Keratinocyte (primary cell): ENCODE measurements at regions not wholly inside any gene's neighbourhood (a gene's known extent, or its start where the extent isn't known, plus 50 kb on each side); places are given as distances from the start of the nearest gene placed in this dataset.
A peak's percentile ranks its signal among the peaks of the same experiment; 100 is the strongest.

Experiments used
- DNase-seq: peaks from one replicate; pipeline ENCODE4 v3.0.0-alpha.2; 2011; ENCODE audit warnings: low read depth, missing footprints, low spot score
- FAIRE-seq: peaks from 2 replicates; lab custom pipeline; 2011; peaks lifted over from hg19 to GRCh38; lab: Jason Lieb, UNC
- H2AFZ ChIP-seq: 2 replicates; pipeline ENCODE4 v1.6.0; 2012; ENCODE audit warnings: low read length, control low read depth, inconsistent platforms; ENCODE audit not compliant: control insufficient read depth
- H3K27ac ChIP-seq: 2 replicates; pipeline ENCODE4 v1.5.1; 2011; ENCODE audit warnings: low read length; ENCODE audit not compliant: control insufficient read depth, insufficient read depth
- H3K27me3 ChIP-seq: 3 replicates; pipeline ENCODE4 v1.6.0; 2011; ENCODE audit warnings: low read length; ENCODE audit not compliant: control insufficient read depth, insufficient read depth; ENCODE audit errors: extremely low read depth
- H3K36me3 ChIP-seq, 2 experiments: 2 replicates in 1 of 2; 3 replicates in 1 of 2; pipeline ENCODE4 v1.5.1; 2011; ENCODE audit warnings: low read length in 2 of 2, mild to moderate bottlenecking in 1 of 2; ENCODE audit not compliant: control insufficient read depth in 2 of 2, insufficient read depth in 2 of 2; ENCODE audit errors: extremely low read depth in 1 of 2
- H3K4me1 ChIP-seq: 3 replicates; pipeline ENCODE4 v1.5.1; 2011; ENCODE audit warnings: low read length; ENCODE audit not compliant: control insufficient read depth, insufficient read depth; ENCODE audit errors: extremely low read depth
- H3K4me2 ChIP-seq: 3 replicates; pipeline ENCODE4 v1.6.0; 2011; ENCODE audit warnings: low read depth, low read length; ENCODE audit not compliant: control insufficient read depth, insufficient read depth; ENCODE audit errors: extremely low read depth
- H3K4me3 ChIP-seq, 3 experiments: fragments of 200-600 bp in 1 of 3; sonication (generic) in 1 of 3; 2 replicates in 2 of 3; 3 replicates in 1 of 3; pipeline ENCODE4 v1.5.1; 2011 to 2016; ENCODE audit warnings: low read length in 3 of 3, mild to moderate bottlenecking in 3 of 3, control low read depth in 2 of 3, inconsistent platforms in 1 of 3, low read depth in 1 of 3, mixed read lengths in 1 of 3, mixed run types in 1 of 3, moderate library complexity in 1 of 3; ENCODE audit not compliant: control insufficient read depth in 2 of 3, insufficient read depth in 2 of 3; ENCODE audit errors: extremely low read depth in 1 of 3
- H3K79me2 ChIP-seq: 2 replicates; pipeline ENCODE4 v1.6.0; 2012; ENCODE audit warnings: low read length; ENCODE audit not compliant: control insufficient read depth, insufficient read depth
- H3K9ac ChIP-seq: 3 replicates; pipeline ENCODE4 v1.6.0; 2011; ENCODE audit warnings: low read length; ENCODE audit not compliant: control insufficient read depth, insufficient read depth; ENCODE audit errors: extremely low read depth
- H3K9me1 ChIP-seq: 3 replicates; pipeline ENCODE4 v1.6.0; 2011; ENCODE audit warnings: low read length; ENCODE audit not compliant: control insufficient read depth, insufficient read depth; ENCODE audit errors: extremely low read depth
- H3K9me3 ChIP-seq: 2 replicates; pipeline ENCODE4 v1.5.1; 2012; ENCODE audit warnings: low read depth, low read length; ENCODE audit not compliant: control insufficient read depth
- H4K20me1 ChIP-seq: 3 replicates; pipeline ENCODE4 v1.6.0; 2011; ENCODE audit warnings: low read length; ENCODE audit not compliant: control insufficient read depth, insufficient read depth; ENCODE audit errors: extremely low read depth
- CTCF ChIP-seq, 3 experiments: IDR thresholded peaks in 1 of 3; conservative IDR thresholded peaks in 1 of 3; optimal IDR thresholded peaks in 1 of 3; 2 replicates in 2 of 3; 3 replicates in 1 of 3; pipeline versions ENCODE3 to v1.5.1; 2011; ENCODE audit warnings: low read length in 3 of 3, mild to moderate bottlenecking in 3 of 3, moderate library complexity in 2 of 3, control low read depth in 1 of 3, inconsistent platforms in 1 of 3; ENCODE audit not compliant: insufficient read depth in 2 of 3; ENCODE audit errors: extremely low read depth in 1 of 3
- EZH2 ChIP-seq: IDR thresholded peaks from one replicate; pipeline ENCODE4 v1.6.1; 2012; ENCODE audit warnings: inconsistent platforms, mild to moderate bottlenecking, low read length, moderate library complexity
- dilution Hi-C: fragments of 300-500 bp; cut with MboI; formaldehyde crosslinking; loops from one replicate; pipeline ENCODE4 v1.7.0; 2020; ENCODE audit warnings: low sequenced_read_pairs; ENCODE audit not compliant: extremely low pct_ligation_motif_present

- DNase-seq (peak; percentile 30), FAIRE-seq (peak; percentile 48)
- no peaks in the 10 kb centered on the region for H3K9me1 ChIP-seq
- no peak overlapping the region for H3K4me3 ChIP-seq
- no peaks in the 10 kb centered on the region for H4K20me1 ChIP-seq
- dilution Hi-C loops = no loop called here
- no peaks in the 10 kb centered on the region for H3K36me3 ChIP-seq
- TF ChIP-seq EZH2 = no peak
- TF ChIP-seq CTCF (optimal IDR thresholded peaks at IDR 0.05 in 1 of 3, IDR thresholded peaks at IDR 0.05 in 1 of 3, conservative IDR thresholded peaks at IDR 0.05 in 1 of 3; ENCODE audit: extremely low read depth in 1 of 3, insufficient read depth in 2 of 3, low read length in 3 of 3) = no peak
- no peaks in the 10 kb centered on the region for H3K9me3 ChIP-seq
- H3K27ac ChIP-seq = no peak overlapping the region
- H3K9ac ChIP-seq = no peak overlapping the region
- no peak overlapping the region for H2AFZ ChIP-seq
- no peaks in the 10 kb centered on the region for H3K27me3 ChIP-seq
- H3K79me2 ChIP-seq = no peaks in the 10 kb centered on the region
- peaks cover 31% of the 10 kb centered on the region for H3K4me1 ChIP-seq
- no peak overlapping the region for H3K4me2 ChIP-seq
Observed at GRCh38 chr5:93328833-93329232, 252.2 kb downstream of the NR2F1-AS1 start.

GRCh38 chr5:93327605-93328004 lies 253.4 kb downstream of the NR2F1-AS1 start:
- Histone ChIP-seq H3K27me3 (no peaks in the 10 kb centered on the region), H3K9ac (no peak overlapping the region), H3K9me1 (no peaks in the 10 kb centered on the region), H3K4me3 (no peak overlapping the region), H2AFZ (no peak overlapping the region), H3K4me1 (peaks cover 31% of the 10 kb centered on the region), H3K79me2 (no peaks in the 10 kb centered on the region), H3K4me2 (no peak overlapping the region), H3K27ac (no peak overlapping the region), H4K20me1 (no peaks in the 10 kb centered on the region), H3K9me3 (no peaks in the 10 kb centered on the region), H3K36me3 (no peaks in the 10 kb centered on the region)
- no peak for TF ChIP-seq CTCF (optimal IDR thresholded peaks at IDR 0.05 in 1 of 3, IDR thresholded peaks at IDR 0.05 in 1 of 3, conservative IDR thresholded peaks at IDR 0.05 in 1 of 3; ENCODE audit: extremely low read depth in 1 of 3, insufficient read depth in 2 of 3, low read length in 3 of 3)
- FAIRE-seq = no peak
- no peak for DNase-seq
- dilution Hi-C loops = no loop called here
